Right renal cortex interstitium (tissue), 3 donors: ENCODE measurements at regions not wholly inside any gene's neighbourhood (a gene's known extent, or its start where the extent isn't known, plus 50 kb on each side); places are given as distances from the start of the nearest gene placed in this dataset.
"Not testable (repeated sequence)": the region's sequence is repeated elsewhere in the genome, so short reads cannot be mapped to it uniquely, and the experiment has no call there.

Source experiments
- DNase-seq, 3 donors: peaks; one replicate each; pipeline ENCODE4 v3.0.0-alpha.2; 2013; ENCODE audit warnings: low read depth in 3 of 3, low spot score in 2 of 3

DNA sequence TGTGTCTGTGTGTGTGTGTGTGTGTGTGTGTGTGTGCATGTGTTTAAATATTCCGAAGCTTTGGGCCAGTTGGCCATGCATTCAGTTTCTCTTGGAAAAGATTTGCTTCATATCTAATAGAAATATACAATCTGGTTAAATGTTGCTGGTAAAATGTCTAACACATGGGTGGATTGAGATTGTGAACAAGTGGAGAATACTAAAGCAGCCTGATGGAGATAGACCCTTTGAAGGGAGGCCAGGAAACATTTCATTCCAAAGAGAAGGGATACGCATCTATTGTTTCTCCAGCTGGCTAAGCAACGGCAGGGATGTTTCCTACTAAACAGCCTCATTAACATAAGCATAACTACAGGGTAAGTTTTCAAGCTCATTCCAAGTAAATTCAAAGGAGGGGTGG lies 257.5 kb upstream of the PTBP2 start:
- DNase-seq = no peak

DNA sequence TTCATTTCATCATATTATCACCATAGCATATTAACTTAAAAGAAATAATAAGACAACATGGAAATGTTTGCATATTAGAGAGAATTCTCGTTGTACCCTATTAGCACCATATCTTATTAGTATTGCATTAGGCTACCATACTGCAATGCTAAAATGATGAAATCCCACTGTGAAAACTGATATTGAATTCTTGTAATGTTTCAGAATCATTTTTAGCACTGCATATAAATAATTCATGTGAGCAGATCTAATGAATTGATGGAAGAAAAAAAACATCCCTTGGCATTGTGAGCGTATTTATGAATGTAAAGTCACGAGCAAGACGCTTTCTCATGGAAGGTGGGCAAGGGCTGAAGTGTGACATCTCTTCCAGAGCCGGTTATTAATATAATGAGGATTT lies 257.1 kb upstream of the PTBP2 start:
- DNase-seq = no peak

DNA sequence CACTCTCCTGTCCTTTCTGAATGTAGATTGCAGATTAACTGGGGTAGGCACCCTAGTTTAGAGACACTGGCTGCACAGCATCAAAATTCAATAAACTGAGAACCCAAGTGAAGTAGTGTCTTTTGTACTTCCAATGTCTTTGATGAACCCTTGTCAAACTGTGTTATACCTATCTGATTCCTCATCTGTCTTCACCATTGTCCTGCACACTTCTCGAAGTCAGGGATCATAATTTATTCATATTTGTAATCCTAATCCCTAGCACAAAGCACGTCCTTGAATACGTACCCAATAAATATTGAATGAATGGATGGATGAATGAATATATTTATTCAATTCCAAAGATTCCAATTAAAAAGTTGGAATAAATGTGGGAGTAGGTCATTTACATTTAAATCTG lies 256.6 kb upstream of the PTBP2 start:
- no peak for DNase-seq

DNA sequence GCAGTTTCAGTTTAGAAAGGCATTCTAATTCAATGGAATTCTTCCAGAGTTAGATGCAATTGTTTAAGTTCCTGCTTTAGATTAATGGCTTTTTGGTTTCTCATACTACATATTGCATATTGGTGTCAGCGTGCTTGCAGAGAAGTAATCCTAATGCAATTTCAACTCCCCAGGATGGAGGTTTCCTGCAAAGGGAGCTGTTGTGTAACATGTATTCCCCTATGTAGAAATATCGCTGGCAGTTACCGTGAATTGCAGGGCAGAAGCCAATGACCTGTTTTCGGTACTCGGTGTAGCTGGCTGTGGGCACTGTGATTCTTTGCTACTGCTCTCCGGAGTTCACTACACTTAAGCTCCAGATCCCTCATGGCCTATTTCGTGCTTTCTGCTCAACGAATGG lies 256.1 kb upstream of the PTBP2 start:
- DNase-seq = no peak

DNA sequence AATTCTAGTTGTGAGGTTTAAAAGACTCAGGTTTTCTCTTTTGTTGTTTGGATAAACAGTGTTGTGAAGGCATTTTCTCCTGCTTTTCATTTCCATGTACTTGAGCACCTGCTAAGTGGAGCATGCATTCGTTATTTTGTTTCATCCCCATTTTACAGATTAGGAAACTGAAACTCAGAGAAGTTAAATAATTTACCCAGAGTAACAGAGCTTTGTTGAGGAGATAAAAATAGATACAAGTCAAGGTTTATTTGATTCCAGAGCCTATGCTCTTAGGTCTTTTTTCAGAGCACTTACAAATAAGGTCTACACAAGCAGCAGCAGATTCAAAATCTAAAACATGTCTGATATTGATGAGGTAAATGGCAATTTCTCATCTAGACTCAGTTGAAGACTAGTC lies 254.7 kb upstream of the PTBP2 start:
- DNase-seq = no peak

DNA sequence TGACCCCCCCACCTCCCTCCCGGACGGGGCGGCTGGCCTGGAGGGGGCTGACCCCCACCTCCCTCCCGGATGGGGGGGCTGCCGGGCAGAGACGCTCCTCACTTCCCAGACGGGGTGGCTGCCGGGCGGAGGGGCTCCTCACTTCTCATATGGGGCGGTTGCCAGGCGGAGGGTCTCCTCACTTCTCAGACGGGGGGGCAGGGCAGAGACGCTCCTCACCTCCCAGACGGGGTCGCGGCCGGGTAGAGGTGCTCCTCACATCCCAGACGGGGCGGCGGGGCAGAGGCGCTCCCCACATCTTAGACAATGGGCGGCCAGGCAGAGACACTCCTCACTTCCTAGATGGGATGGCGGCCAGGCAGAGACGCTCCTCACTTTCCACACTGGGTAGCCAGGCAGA lies 251.9 kb upstream of the PTBP2 start:
- not testable (repeated sequence) for DNase-seq

DNA sequence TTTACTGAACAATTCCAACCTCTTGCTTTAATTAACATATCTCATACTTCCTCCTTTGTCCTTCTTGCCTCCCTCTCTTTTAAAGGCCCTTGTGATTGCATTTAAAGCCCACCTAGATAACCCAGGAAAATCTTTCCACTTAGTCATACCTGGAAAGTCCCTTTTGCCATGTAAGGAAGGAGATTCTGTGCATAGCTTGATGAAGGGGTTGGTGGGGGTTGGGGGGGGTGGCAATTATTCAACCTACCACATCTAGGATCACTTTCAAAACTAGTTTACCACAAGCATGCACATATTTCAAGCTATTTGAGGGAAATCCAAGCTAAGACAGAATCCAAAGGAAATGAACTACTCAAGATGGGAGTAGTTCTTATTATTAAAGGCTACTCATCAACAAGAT lies 249.1 kb upstream of the PTBP2 start:
- DNase-seq = no peak

DNA sequence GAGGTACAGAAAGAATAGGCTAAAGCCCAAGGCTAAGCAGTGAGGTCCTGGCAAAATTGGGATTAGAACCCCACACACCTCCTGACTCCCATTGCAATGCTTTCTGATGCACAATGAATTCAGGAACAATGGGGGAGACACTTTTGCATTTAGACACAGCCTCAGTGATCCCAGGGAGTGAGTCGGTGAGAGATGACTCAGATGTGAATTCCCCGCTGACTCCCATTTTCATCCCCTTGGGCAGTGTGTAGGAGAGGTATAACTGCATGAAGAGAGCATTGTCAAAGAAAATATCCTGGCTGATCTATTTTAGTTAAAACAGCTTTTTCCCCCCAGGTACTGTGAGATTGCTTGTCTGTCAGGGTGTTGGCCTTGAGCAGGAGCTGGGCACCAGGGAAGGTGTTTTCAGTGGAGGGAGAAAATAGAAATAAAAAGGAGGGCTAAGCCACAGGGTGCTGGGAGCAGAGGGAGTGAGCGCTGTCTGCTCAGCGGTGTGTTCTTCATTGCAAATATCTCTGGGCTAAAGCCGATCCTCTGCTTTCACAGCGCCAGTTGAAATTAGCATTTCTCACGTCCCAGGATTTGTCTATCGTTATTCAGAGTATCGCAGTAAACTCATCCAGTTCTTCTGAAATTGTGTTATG lies 247.7 kb upstream of the PTBP2 start:
- no peak for DNase-seq

DNA sequence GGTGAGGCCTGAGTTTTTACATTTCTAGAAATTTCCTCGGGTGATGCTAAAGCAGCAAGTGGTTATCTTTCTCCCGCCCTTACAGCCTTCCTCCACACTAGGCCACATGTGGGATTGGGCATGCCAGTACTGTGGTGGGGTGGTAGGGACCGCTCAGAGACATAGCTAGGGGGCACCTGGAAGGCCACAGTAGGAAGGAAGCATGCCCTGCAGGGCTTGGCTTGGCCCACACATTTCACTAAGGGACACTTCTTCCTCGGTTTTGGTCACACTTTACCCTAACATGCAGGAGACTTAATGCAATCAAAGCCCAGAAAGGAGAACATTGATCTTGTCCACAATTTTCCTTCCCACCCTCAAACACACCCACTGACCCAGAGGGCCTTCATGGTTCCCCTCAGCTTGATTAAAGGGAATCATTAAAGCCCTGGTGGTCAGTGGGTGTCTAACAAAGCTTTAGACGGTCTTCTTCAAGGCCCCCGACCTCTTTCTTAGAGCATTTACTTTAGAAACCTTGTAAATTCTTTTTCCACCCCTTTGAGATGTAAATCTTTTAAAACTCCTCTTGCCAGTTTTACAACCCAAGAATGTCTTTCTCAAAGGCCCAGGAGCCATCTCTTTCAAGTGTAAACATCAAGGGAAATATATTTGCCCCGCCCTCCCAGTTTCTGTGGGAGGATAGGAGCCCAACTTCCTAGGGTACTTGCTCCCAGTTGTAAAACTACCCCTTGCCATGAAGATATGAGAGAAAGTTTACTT lies 246.4 kb upstream of the PTBP2 start:
- DNase-seq = no peak

DNA sequence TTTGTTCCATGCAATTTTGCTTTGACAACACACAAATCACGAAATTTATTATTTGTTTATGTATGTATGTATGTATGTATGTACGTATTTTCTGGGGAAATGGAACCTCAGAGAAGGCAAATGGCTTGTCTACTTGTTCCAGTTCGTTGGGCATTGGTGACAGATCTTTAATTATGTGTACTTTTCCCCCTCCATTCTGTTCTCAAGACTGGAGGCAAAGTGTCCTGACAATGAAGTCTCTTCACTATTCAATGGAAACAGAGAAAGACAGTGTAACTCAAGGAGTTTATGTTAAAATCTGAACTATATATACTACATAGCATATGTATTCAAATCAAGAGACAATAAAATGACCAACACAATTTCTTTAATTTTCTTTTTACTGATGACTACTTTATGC lies 245.7 kb upstream of the PTBP2 start:
- DNase-seq = no peak

DNA sequence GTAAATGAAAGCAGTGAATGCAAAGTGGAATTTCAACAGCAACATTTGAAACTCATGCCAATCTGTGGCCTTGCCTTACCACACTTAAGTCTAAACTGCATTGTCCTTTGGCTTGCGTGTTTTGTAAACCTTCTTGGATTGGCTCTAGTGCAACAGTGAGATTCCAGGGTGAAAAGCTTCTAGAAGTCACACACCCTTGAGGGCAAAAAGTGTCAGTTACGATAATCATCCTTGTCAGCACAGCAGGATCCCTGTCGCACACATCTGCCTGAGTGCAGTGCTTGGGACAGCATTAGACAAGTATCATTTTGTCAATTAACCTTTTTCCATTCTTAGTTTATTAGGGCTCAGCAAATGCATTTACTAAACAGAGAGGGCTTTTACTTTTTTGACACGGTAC lies 243.4 kb upstream of the PTBP2 start:
- DNase-seq = no peak

DNA sequence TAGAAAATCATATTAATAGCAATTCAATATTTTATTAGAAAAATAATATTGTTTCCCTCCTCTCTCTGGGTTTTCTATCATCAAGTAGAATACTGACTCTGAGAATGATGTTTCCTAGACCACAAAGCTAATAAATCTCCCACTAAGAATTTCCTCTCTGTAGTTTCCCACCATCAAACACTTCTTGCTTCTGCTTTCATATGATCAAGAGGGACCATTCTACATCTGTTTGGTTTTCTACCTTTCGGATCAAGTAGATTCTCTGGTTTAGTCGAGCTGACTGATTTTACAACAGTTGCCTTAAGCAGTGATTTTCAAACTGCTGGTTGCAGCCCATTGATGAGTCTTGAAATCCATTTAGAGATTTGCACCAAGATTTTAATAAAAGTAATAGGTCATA lies 240.2 kb upstream of the PTBP2 start:
- DNase-seq = no peak

DNA sequence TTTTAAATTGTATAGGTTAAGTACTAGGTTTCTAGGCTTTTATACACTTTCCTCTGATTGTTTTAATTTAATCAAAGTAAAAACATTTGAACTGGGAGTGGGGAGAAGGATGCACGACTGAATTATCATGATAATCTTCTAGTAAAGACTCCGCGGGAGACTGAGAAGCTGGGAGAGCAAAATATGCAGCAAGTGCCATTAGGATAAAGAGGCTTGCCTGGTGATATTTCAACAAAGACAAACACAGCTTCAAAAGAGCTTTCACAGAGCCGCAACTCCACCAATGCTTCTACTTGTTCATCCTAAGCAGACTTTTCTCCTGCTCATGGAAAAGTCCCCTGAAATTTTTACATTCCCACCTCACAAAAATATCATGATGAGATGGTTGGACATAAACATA lies 239.0 kb upstream of the PTBP2 start:
- no peak for DNase-seq

DNA sequence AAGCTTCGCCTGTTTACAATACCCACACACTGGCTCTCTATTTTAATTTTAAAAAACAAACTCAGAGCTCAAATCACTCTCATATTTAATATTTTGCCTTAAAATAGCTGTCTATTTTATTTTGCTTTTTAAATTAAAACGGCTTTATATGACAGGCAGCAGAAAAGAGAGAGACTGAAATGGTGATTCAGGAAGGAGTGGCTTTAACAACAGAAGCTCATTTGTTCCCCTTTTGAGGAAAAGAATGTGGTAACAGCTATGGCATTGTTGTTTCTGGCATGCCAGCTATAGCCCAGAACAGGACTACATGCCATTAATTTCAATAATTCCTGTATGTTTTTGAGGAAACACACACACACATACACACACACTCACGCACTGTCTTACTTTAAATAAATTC lies 234.2 kb upstream of the PTBP2 start:
- DNase-seq = no peak

DNA sequence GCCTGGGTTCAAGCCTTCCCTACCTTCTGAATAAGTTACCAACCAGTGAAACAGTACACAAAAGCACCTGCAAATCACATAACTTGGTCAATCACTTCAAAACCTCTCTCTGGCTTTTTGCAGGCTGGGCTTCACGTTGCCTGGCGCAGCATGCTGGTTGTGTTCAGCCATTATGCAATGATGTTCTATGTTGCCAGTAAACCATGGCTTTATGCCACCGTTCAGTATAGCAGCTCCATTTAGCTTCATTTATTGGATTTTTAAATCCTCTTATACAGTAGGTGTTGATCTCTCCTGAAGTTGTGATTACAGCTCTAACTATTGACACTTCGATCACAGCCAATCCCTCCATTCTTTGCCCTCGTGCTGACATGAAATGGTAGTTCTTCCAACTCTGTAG lies 233.6 kb upstream of the PTBP2 start:
- DNase-seq = no peak

DNA sequence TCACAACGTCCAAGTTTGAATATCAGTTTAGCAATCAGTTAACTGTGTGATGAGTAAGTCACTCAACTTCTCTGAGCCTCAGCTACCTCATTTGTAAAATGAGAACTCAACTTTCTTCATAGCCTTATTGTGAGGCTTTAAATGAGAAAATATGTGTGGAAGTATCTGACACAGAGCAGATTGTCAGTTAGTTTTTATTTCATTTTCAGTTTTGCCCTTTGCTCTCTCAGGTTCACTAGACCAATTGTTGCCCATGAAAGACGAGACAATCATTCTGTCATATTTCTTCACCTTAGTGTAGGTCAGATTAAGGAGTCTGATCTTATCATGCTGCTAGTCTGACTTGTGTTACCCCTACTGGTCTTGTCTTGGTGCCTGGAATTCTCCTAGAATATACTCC lies 232.8 kb upstream of the PTBP2 start:
- DNase-seq = no peak

DNA sequence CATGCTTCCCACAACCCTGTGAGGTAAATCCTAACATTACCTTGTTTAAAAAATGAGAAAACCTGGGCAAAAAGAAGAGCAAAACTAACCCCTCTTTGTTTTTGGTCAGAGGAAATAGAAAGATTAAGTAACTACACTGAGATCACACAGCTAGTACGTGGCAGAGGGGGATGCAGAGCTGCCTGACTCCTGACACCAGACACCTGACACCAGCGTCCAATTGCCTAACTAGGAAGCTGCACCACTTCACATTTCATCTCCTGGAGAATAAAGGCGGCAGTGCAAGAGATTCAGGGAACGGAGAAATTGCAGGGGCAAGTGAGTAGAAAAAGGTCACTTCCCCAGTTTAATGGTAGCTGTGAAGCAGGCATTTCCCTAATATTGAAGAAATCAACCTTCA lies 229.3 kb upstream of the PTBP2 start:
- DNase-seq = no peak

DNA sequence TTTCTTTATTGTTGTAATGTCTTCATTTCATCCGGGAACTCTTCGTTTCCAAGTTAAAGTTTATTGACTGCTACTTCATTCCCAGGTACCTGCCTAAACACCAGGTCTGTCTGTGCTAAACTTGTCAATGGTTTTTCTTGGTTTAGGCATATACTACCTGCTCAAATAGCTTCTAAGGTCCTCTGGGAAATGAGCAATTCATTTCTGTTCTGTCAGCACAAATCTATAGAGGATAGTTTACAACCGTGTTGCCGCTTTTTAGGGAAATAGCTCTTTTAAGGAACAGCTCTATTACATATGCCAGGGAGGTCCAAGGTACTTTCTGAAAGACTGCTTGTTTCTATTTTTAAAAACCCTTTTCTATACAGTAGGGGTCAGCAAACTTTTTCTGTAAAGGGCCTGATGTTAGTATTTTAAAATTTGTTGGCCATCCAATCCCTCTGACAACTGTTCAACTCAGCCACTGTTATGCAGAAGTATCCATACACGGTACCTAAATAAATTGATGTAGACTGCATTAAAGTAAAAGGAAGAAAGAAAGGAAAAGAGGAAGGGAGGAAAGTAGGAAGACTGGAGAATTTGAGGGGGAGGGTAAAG lies 222.7 kb upstream of the PTBP2 start:
- DNase-seq = no peak

DNA sequence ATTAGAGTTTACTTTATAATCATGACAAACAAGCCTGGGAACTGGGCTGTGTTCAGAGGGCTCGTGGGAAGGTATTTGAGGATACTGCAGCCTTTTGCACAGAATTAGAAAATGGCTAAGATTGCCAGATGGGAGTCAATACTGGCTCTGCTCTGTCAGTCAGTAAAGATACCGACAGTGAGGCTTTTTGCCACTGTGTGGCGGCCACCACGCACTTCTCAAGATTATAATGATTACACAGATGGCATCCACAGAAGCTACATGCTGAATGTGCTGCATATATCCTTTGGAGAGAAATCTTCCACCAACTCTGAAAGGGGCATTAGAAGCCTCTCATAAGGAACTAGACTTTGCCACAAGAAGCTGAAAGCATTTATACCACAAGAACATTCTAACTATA lies 213.4 kb upstream of the PTBP2 start:
- no peak for DNase-seq

DNA sequence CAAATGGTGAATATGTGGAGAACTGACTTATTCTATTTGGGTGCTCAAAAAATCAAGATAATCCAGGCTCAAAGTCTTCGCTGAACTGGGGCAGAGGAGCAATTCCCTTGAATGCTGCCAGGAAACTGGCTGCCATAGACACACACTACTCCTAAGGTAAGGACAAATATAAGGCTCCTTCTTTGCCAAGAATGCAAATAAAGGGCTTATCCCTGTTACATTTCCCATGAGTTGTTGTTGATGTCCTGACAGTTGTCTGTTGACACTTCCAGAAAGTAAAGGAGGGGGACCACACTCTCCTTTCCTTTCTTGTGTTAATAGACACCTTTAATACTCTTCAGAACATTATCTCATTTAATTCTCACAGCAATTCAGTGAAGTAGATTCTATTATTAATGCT lies 212.2 kb upstream of the PTBP2 start:
- no peak for DNase-seq

DNA sequence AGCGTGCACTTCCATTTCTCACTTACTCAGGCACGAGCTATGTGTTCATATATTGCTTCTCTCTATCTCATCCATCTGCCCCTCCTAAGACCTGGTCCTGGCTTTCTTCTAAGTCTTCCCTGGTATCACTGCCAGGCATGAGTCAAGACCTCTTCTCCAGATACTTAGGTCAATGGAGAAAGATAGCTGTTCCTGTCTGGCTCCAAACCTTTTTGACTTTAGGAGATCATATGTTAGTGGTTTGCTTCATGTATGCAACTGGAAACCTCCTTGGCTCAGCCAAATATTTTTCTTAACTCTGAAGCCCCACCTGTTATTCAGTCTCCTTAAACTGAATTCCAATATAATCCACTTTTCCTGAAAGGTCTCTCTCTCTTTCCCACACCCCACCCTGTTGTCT lies 211.6 kb upstream of the PTBP2 start:
- no peak for DNase-seq

DNA sequence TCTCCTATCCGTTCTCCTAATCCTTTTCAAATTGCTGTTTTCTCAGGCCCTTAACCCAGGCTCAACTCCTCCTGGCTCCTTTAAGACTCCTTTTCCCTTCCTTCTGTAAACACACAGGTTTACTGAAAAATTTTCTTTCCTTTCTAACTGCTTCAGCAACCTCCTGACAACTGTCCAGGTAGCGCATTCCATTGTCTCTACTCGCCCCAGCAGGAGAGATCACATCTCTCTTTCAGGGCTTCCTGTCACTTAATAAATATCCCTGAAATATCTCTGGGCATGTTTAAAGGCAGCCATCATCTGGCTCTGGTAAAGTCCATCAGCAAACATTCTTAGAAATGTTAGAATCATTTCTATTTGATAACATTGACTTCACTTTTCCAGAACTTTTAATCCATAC lies 211.2 kb upstream of the PTBP2 start:
- no peak for DNase-seq
